Spleen (tissue), 11 donors: ENCODE measurements at regions not wholly inside any gene's neighbourhood (a gene's known extent, or its start where the extent isn't known, plus 50 kb on each side); places are given as distances from the start of the nearest gene placed in this dataset.

Source experiments
- DNase-seq: peaks from one replicate; pipeline ENCODE4 v3.0.0-alpha.2; 2020
- H3K27ac ChIP-seq, 8 donors: fragments of 200-600 bp; sonication (generic) in 7 of 8; 1 replicate in 4 of 8; 2 replicates in 4 of 8; pipeline versions ENCODE4 v1.5.0 to v1.8.0; 2016 to 2021; ENCODE audit warnings: inconsistent platforms in 4 of 8, mild to moderate bottlenecking in 4 of 8, moderate library complexity in 1 of 8
- H3K27me3 ChIP-seq, 7 donors: fragments of 200-600 bp; sonication (generic) in 6 of 7; replicated peaks in 1 of 7; 1 replicate in 4 of 7; 2 replicates in 3 of 7; pipeline versions ENCODE4 v1.5.0 to v1.8.0; 2016 to 2021; ENCODE audit warnings: inconsistent platforms in 3 of 7, mild to moderate bottlenecking in 1 of 7
- H3K36me3 ChIP-seq, 6 donors: fragments of 200-600 bp; sonication (generic) in 5 of 6; 1 replicate in 4 of 6; 2 replicates in 2 of 6; pipeline versions ENCODE4 v1.5.0 to v1.8.0; 2016 to 2021; ENCODE audit warnings: inconsistent platforms in 2 of 6
- H3K4me1 ChIP-seq, 6 donors: fragments of 200-600 bp; sonication (generic) in 5 of 6; 1 replicate in 3 of 6; 2 replicates in 3 of 6; pipeline versions ENCODE4 v1.5.0 to v1.8.0; 2016 to 2021; ENCODE audit warnings: inconsistent platforms in 3 of 6
- H3K4me3 ChIP-seq, 8 donors: fragments of 200-600 bp; sonication (generic) in 7 of 8; 1 replicate in 4 of 8; 2 replicates in 4 of 8; pipeline versions ENCODE4 v1.5.0 to v1.8.0; 2016 to 2021; ENCODE audit warnings: inconsistent platforms in 4 of 8, mild to moderate bottlenecking in 4 of 8, moderate library complexity in 2 of 8
- H3K9me3 ChIP-seq, 8 donors: fragments of 200-600 bp; sonication (generic) in 7 of 8; 1 replicate in 4 of 8; 2 replicates in 4 of 8; pipeline versions ENCODE4 v1.5.0 to v1.8.0; 2016 to 2021; ENCODE audit warnings: inconsistent platforms in 4 of 8
- POLR2A ChIP-seq, 3 donors: fragments of 450-650 bp; IDR thresholded peaks; one replicate each; pipeline ENCODE4 v1.5.1; 2017; ENCODE audit warnings: antibody characterized with exemption in 3 of 3, mild to moderate bottlenecking in 1 of 3
- POLR2AphosphoS5 ChIP-seq, 3 donors: sonication (generic); formaldehyde crosslinking; IDR thresholded peaks; one replicate each; pipeline ENCODE4 v1.5.1; 2017; ENCODE audit warnings: antibody characterized with exemption in 3 of 3
- WGBS, 5 donors: extraction: QIAGEN DNeasy Blood & Tissue Kit in 3 of 5; methylation state at CpG; one replicate each; pipeline versions ENCODE4 v1.1.5 to v1.1.7; 2013 to 2018; 5-methylcytosine and 5-hydroxymethylcytosine counted together
- intact Hi-C: fragments of 100-400 bp; cut with DNase I; formaldehyde crosslinking; loops from one replicate; pipeline ENCODE4 v1.15.0; 2023; ENCODE audit warnings: low total_unique reads
- TF ChIP-seq, protein P1 (sequence below), 11 experiments: fragments of 200-600 bp in 7 of 11; fragments of 450-650 bp in 4 of 11; sonication (generic) in 4 of 11; IDR thresholded peaks in 8 of 11; conservative IDR thresholded peaks in 3 of 11; 1 replicate in 7 of 11; 2 replicates in 4 of 11; pipeline versions ENCODE4 v1.4.0 to v1.8.0; 2016 to 2021; ENCODE audit warnings: antibody characterized with exemption in 11 of 11, inconsistent platforms in 4 of 11, mild to moderate bottlenecking in 1 of 11
- donor health status: healthy with polysubstance abuse.
- donor health status: DM: no; HTN: no; CAD: no; lungs with moderate emphysema.
- donor health status: DM: no; HTN: no; CAD: no.
- donor health status: Bipolar disorder and iron deficiency.
- donor health status: healthy.
- donor health status: DM: no; HTN: no; CAD: no.
- donor health status: DM: yes; HTN: yes; CAD: no.

GRCh38 chr4:100674976-100675375 lies 157.2 kb upstream of the EMCN start:
- H3K9me3 ChIP-seq: no peaks in the 10 kb centered on the region
- no peak overlapping the region for H3K27ac ChIP-seq
- H3K4me3 ChIP-seq: no peak overlapping the region
- TF ChIP-seq POLR2AphosphoS5 (IDR thresholded peaks at IDR 0.05) (no peak), POLR2A (IDR thresholded peaks at IDR 0.05) (no peak)
- TF ChIP-seq, protein P1, sequence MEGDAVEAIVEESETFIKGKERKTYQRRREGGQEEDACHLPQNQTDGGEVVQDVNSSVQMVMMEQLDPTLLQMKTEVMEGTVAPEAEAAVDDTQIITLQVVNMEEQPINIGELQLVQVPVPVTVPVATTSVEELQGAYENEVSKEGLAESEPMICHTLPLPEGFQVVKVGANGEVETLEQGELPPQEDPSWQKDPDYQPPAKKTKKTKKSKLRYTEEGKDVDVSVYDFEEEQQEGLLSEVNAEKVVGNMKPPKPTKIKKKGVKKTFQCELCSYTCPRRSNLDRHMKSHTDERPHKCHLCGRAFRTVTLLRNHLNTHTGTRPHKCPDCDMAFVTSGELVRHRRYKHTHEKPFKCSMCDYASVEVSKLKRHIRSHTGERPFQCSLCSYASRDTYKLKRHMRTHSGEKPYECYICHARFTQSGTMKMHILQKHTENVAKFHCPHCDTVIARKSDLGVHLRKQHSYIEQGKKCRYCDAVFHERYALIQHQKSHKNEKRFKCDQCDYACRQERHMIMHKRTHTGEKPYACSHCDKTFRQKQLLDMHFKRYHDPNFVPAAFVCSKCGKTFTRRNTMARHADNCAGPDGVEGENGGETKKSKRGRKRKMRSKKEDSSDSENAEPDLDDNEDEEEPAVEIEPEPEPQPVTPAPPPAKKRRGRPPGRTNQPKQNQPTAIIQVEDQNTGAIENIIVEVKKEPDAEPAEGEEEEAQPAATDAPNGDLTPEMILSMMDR (IDR thresholded peaks at IDR 0.05 in 8 of 11, conservative IDR thresholded peaks at IDR 0.05 in 3 of 11): no peak
- no peaks in the 10 kb centered on the region for H3K27me3 ChIP-seq
- DNase-seq: no peak
- intact Hi-C loops: no loop called here
- no peaks in the 10 kb centered on the region for H3K4me1 ChIP-seq
- 86 to 97% (median 94%) methylated on average over 3 of the region's 3 CpGs for WGBS, 5 donors
- no peaks in the 10 kb centered on the region for H3K36me3 ChIP-seq

GRCh38 chr4:100657187-100657586 lies 139.4 kb upstream of the EMCN start:
- H3K27me3 ChIP-seq: no peaks in the 10 kb centered on the region
- H3K27ac ChIP-seq: no peak overlapping the region
- H3K4me3 ChIP-seq: no peak overlapping the region
- intact Hi-C loops: no loop called here
- TF ChIP-seq POLR2AphosphoS5 (IDR thresholded peaks at IDR 0.05) (no peak), POLR2A (IDR thresholded peaks at IDR 0.05) (no peak)
- TF ChIP-seq, protein P1 (IDR thresholded peaks at IDR 0.05 in 8 of 11, conservative IDR thresholded peaks at IDR 0.05 in 3 of 11): no peak
- no peaks in the 10 kb centered on the region for H3K9me3 ChIP-seq
- H3K36me3 ChIP-seq: no peaks in the 10 kb centered on the region
- DNase-seq: no peak
- no peaks in the 10 kb centered on the region for H3K4me1 ChIP-seq

GRCh38 chr4:100651499-100652175 lies 133.8 kb upstream of the EMCN start:
- WGBS, 5 donors: 55 to 77% (median 63%) methylated on average over 3 of the region's 3 CpGs
- Histone ChIP-seq H3K4me1 (peaks cover 0 to 4% (median 0%) of the 10 kb centered on the region in 6 donors), H3K27me3 (no peaks in the 10 kb centered on the region), H3K36me3 (no peaks in the 10 kb centered on the region), H3K27ac (no peak overlapping the region), H3K9me3 (no peaks in the 10 kb centered on the region), H3K4me3 (no peak overlapping the region)
- intact Hi-C loops: no loop called here
- no peak for DNase-seq
- TF ChIP-seq POLR2A (IDR thresholded peaks at IDR 0.05): no peak
- no peak for TF ChIP-seq POLR2AphosphoS5 (IDR thresholded peaks at IDR 0.05)
- TF ChIP-seq, protein P1 (IDR thresholded peaks at IDR 0.05 in 8 of 11, conservative IDR thresholded peaks at IDR 0.05 in 3 of 11): no peak

GRCh38 chr4:100649417-100649816 lies 131.6 kb upstream of the EMCN start:
- Histone ChIP-seq H3K27ac (no peak overlapping the region), H3K4me3 (no peak overlapping the region), H3K36me3 (no peaks in the 10 kb centered on the region), H3K27me3 (no peaks in the 10 kb centered on the region), H3K9me3 (no peaks in the 10 kb centered on the region), H3K4me1 (peaks cover 0 to 4% (median 0%) of the 10 kb centered on the region in 6 donors)
- WGBS, 5 donors: 61 to 82% (median 76%) methylated on average over 1 of the region's 1 CpG
- TF ChIP-seq, protein P1 (IDR thresholded peaks at IDR 0.05 in 8 of 11, conservative IDR thresholded peaks at IDR 0.05 in 3 of 11): no peak
- TF ChIP-seq POLR2AphosphoS5 (IDR thresholded peaks at IDR 0.05): no peak
- TF ChIP-seq POLR2A (IDR thresholded peaks at IDR 0.05): no peak
- intact Hi-C loops: no loop called here
- no peak for DNase-seq
